ENCODE measurements at regions not wholly inside any gene's neighbourhood (a gene's known extent, or its start where the extent isn't known, plus 50 kb on each side); places are given as distances from the start of the nearest gene placed in this dataset.
A peak's percentile ranks its signal among the peaks of the same experiment; 100 is the strongest.

DNA sequence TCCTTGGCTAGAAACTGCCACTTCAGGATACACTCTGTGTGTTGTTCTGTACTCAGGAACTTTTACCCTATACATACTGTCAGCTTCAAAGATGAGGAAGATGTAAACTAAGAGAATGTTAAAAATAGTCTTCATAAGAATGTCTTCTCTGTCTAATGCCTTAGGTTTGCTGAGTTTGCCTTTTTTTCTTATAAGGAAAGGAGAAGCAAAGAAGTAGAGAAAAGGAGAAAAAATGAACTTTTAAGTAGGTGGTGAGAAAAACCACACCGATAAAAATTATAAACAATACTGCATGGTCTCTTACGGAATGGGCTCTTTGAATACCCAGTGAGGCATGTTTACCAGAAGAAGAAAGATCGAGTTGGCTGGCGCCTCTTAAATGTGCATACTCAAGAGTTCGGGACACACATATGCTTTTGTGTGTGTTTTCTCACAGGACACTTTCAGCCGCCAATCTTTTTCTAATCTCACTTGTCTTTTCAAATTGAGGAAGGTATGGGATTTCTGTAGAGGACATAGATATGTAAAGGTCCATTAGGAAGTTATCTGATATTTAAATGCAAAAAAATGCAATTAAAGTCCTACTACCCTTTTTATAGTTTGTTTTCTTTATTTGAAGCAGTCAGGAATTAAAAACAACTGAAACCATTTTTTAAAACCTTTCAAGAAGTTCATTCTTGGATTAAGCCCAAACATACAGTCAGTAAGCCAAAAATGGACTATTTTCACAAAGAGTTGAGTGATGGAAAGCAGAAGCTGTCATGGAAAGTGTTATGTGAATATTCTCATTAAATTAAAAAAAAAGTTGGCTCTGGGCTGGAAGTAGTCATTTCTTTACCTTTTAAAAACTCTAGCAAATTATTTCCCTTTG is 100.6 kb upstream of the MDFIC start:
- no peaks in the 10 kb centered on the region for H3K36me3 ChIP-seq (ENCODE audit: control insufficient read depth, insufficient read depth, low read length)
- DNase-seq (ENCODE audit: low read depth), result no peak
- TF ChIP-seq, protein P1, sequence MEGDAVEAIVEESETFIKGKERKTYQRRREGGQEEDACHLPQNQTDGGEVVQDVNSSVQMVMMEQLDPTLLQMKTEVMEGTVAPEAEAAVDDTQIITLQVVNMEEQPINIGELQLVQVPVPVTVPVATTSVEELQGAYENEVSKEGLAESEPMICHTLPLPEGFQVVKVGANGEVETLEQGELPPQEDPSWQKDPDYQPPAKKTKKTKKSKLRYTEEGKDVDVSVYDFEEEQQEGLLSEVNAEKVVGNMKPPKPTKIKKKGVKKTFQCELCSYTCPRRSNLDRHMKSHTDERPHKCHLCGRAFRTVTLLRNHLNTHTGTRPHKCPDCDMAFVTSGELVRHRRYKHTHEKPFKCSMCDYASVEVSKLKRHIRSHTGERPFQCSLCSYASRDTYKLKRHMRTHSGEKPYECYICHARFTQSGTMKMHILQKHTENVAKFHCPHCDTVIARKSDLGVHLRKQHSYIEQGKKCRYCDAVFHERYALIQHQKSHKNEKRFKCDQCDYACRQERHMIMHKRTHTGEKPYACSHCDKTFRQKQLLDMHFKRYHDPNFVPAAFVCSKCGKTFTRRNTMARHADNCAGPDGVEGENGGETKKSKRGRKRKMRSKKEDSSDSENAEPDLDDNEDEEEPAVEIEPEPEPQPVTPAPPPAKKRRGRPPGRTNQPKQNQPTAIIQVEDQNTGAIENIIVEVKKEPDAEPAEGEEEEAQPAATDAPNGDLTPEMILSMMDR (IDR thresholded peaks at IDR 0.05; ENCODE audit: insufficient read depth, low read length, poor library complexity, severe bottlenecking), result no peak
- H3K4me3 ChIP-seq (ENCODE audit: low read depth, low read length), result no peak overlapping the region
- H3K27me3 ChIP-seq (ENCODE audit: control insufficient read depth, insufficient read depth, low read length), result no peaks in the 10 kb centered on the region

GRCh38 chr7:114822131-114822530 is 99.8 kb upstream of the MDFIC start:
- no peak for DNase-seq (ENCODE audit: low read depth)
- H3K4me3 ChIP-seq (ENCODE audit: low read depth, low read length), result no peak overlapping the region
- TF ChIP-seq, protein P1 (IDR thresholded peaks at IDR 0.05; ENCODE audit: insufficient read depth, low read length, poor library complexity, severe bottlenecking), result no peak
- H3K27me3 ChIP-seq (ENCODE audit: control insufficient read depth, insufficient read depth, low read length), result no peaks in the 10 kb centered on the region
- H3K36me3 ChIP-seq (ENCODE audit: control insufficient read depth, insufficient read depth, low read length), result no peaks in the 10 kb centered on the region

DNA sequence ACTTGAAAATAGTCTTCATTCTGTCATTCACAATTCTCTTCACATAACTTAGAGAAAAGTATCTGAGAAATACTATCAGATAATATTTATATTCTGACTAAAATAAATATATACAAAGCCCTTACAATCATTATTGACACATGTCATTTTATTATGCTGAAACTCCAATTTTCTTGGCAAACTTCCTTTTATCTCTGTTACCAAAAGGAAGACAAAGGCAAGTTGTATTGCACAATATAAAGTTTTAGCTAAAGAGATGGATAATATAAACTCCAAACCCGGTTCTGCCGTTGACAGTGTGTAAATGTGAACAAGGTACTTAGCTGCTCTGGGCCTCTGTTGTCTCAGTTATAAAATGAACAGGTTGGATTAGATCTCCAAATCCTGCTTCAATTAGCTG is 99.0 kb upstream of the MDFIC start:
- DNase-seq (ENCODE audit: low read depth), result no peak
- TF ChIP-seq, protein P1 (IDR thresholded peaks at IDR 0.05; ENCODE audit: insufficient read depth, low read length, poor library complexity, severe bottlenecking), result no peak
- H3K4me3 ChIP-seq (ENCODE audit: low read depth, low read length), result no peak overlapping the region
- H3K36me3 ChIP-seq (ENCODE audit: control insufficient read depth, insufficient read depth, low read length), result no peaks in the 10 kb centered on the region
- no peaks in the 10 kb centered on the region for H3K27me3 ChIP-seq (ENCODE audit: control insufficient read depth, insufficient read depth, low read length)

- TF ChIP-seq, protein P1 (IDR thresholded peaks at IDR 0.05; ENCODE audit: insufficient read depth, low read length, poor library complexity, severe bottlenecking), result no peak
- DNase-seq (ENCODE audit: low read depth), result no peak
Measured at GRCh38 chr7:114823290-114823689, 98.6 kb upstream of the MDFIC start.

GRCh38 chr7:114825423-114825951 is 96.4 kb upstream of the MDFIC start:
- no peak for DNase-seq (ENCODE audit: low read depth)
- H3K4me3 ChIP-seq (ENCODE audit: low read depth, low read length), result no peak overlapping the region
- H3K36me3 ChIP-seq (ENCODE audit: control insufficient read depth, insufficient read depth, low read length), result no peaks in the 10 kb centered on the region
- no peaks in the 10 kb centered on the region for H3K27me3 ChIP-seq (ENCODE audit: control insufficient read depth, insufficient read depth, low read length)
- TF ChIP-seq, protein P1 (IDR thresholded peaks at IDR 0.05; ENCODE audit: insufficient read depth, low read length, poor library complexity, severe bottlenecking), result peak; percentile 5

More at GRCh38 chr7:114823290-114823689, 98.6 kb upstream of the MDFIC start:
- no peaks in the 10 kb centered on the region for H3K36me3 ChIP-seq (ENCODE audit: control insufficient read depth, insufficient read depth, low read length)
- no peak overlapping the region for H3K4me3 ChIP-seq (ENCODE audit: low read depth, low read length)
- H3K27me3 ChIP-seq (ENCODE audit: control insufficient read depth, insufficient read depth, low read length), result no peaks in the 10 kb centered on the region
